ENCODE measurements at regions not wholly inside any gene's neighbourhood (a gene's known extent, or its start where the extent isn't known, plus 50 kb on each side); places are given as distances from the start of the nearest gene placed in this dataset.
"Not testable (repeated sequence)": the region's sequence is repeated elsewhere in the genome, so short reads cannot be mapped to it uniquely, and the experiment has no call there.

GRCh38 chr1:223025190-223025734 lies 117.8 kb downstream of the TLR5 start:
- not testable (repeated sequence) for DNase-seq

- not testable (repeated sequence) for DNase-seq
Observed at GRCh38 chr1:223026639-223027038, 116.4 kb downstream of the TLR5 start.

GRCh38 chr1:223029985-223030769 lies 112.9 kb downstream of the TLR5 start:
- DNase-seq, result no peak

- no peak for DNase-seq
Observed at GRCh38 chr1:223030871-223031400, 112.1 kb downstream of the TLR5 start.

- no peak for DNase-seq
Observed at GRCh38 chr1:223031733-223032601, 111.1 kb downstream of the TLR5 start.

- DNase-seq, result no peak
Observed at GRCh38 chr1:223033658-223034057, 109.4 kb downstream of the TLR5 start.

GRCh38 chr1:223034270-223034798 lies 108.7 kb downstream of the TLR5 start:
- no peak for DNase-seq

- DNase-seq, result no peak
Observed at GRCh38 chr1:223035724-223036478, 107.1 kb downstream of the TLR5 start.

GRCh38 chr1:223036479-223036845 lies 106.6 kb downstream of the TLR5 start:
- DNase-seq, result no peak

GRCh38 chr1:223037845-223038244 lies 105.2 kb downstream of the TLR5 start:
- DNase-seq, result no peak

GRCh38 chr1:223038288-223039006 lies 104.6 kb downstream of the TLR5 start:
- no peak for DNase-seq

GRCh38 chr1:223039990-223040389 lies 103.1 kb downstream of the TLR5 start:
- no peak for DNase-seq

GRCh38 chr1:223041481-223041880 lies 101.6 kb downstream of the TLR5 start:
- no peak for DNase-seq

- DNase-seq, result no peak
Observed at GRCh38 chr1:223045164-223045957, 97.7 kb downstream of the TLR5 start.

GRCh38 chr1:223046011-223046410 lies 97.0 kb downstream of the TLR5 start:
- no peak for DNase-seq

GRCh38 chr1:223046463-223046862 lies 96.6 kb downstream of the TLR5 start:
- DNase-seq, result not testable (repeated sequence)

- DNase-seq, result no peak
Observed at GRCh38 chr1:223048026-223048425, 95.0 kb downstream of the TLR5 start.

GRCh38 chr1:223052462-223052861 lies 90.6 kb downstream of the TLR5 start:
- no peak for DNase-seq

GRCh38 chr1:223052931-223053330 lies 90.1 kb downstream of the TLR5 start:
- no peak for DNase-seq

- no peak for DNase-seq
Observed at GRCh38 chr1:223056802-223057201, 86.2 kb downstream of the TLR5 start.

- DNase-seq, result no peak
Observed at GRCh38 chr1:223057569-223058093, 85.4 kb downstream of the TLR5 start.
